Nucleus accumbens (tissue), 56 donors: ENCODE measurements at regions not wholly inside any gene's neighbourhood (a gene's known extent, or its start where the extent isn't known, plus 50 kb on each side); places are given as distances from the start of the nearest gene placed in this dataset.
"Not testable (repeated sequence)": the region's sequence is repeated elsewhere in the genome, so short reads cannot be mapped to it uniquely, and the experiment has no call there.

Experiments
- DNase-seq, 56 donors: peaks; one replicate each; lab custom pipeline; 2025; lab: John Stamatoyannopoulos, UW

- no peak for DNase-seq
Observed at GRCh38 chr5:29240379-29240778, 1953.1 kb upstream of the CDH6 start.

GRCh38 chr5:29239606-29240005 lies 1953.9 kb upstream of the CDH6 start:
- no peak for DNase-seq

- DNase-seq, result no peak
Observed at GRCh38 chr5:29238115-29238514, 1955.4 kb upstream of the CDH6 start.

- no peak for DNase-seq
Observed at GRCh38 chr5:29231154-29231553, 1962.3 kb upstream of the CDH6 start.

GRCh38 chr5:29230591-29230990 lies 1962.9 kb upstream of the CDH6 start:
- DNase-seq, result no peak

GRCh38 chr5:29229461-29229860 lies 1964.0 kb upstream of the CDH6 start:
- DNase-seq, result no peak

- no peak for DNase-seq
Observed at GRCh38 chr5:29218138-29218537, 1975.3 kb upstream of the CDH6 start.

GRCh38 chr5:29214839-29215238 lies 1978.6 kb upstream of the CDH6 start:
- DNase-seq, result no peak

GRCh38 chr5:29213475-29213874 lies 1980.0 kb upstream of the CDH6 start:
- no peak for DNase-seq

- DNase-seq, result no peak
Observed at GRCh38 chr5:29208024-29208423, 1985.5 kb upstream of the CDH6 start.

GRCh38 chr5:29203049-29203448 lies 1990.4 kb upstream of the CDH6 start:
- no peak for DNase-seq

- DNase-seq, result no peak
Observed at GRCh38 chr5:29197631-29198454, 1995.6 kb upstream of the CDH6 start.

- DNase-seq, result no peak
Observed at GRCh38 chr5:29193972-29194371, 1999.5 kb upstream of the CDH6 start.

GRCh38 chr5:29191269-29192048 lies 2002.0 kb upstream of the CDH6 start:
- not testable (repeated sequence) for DNase-seq

GRCh38 chr5:29190398-29190797 lies 2003.1 kb upstream of the CDH6 start:
- not testable (repeated sequence) for DNase-seq

GRCh38 chr5:29186380-29186779 lies 2007.1 kb upstream of the CDH6 start:
- not testable (repeated sequence) for DNase-seq

GRCh38 chr5:29185558-29185957 lies 2007.9 kb upstream of the CDH6 start:
- DNase-seq, result no peak

- no peak for DNase-seq
Observed at GRCh38 chr5:29175774-29176173, 2017.7 kb upstream of the CDH6 start.

- DNase-seq, result no peak
Observed at GRCh38 chr5:29170599-29170998, 2022.9 kb upstream of the CDH6 start.

GRCh38 chr5:29169886-29170285 lies 2023.6 kb upstream of the CDH6 start:
- DNase-seq, result no peak

- DNase-seq, result no peak
Observed at GRCh38 chr5:29162297-29162696, 2031.2 kb upstream of the CDH6 start.
